Effector memory CD4-positive, alpha-beta T cell (primary cell): ENCODE measurements at regions not wholly inside any gene's neighbourhood (a gene's known extent, or its start where the extent isn't known, plus 50 kb on each side); places are given as distances from the start of the nearest gene placed in this dataset.

Experiments used
- DNase-seq, 3 donors: peaks; one replicate each; pipeline ENCODE4 v3.0.0-alpha.2; 2020
- H3K27ac ChIP-seq: 2 replicates; pipeline ENCODE4 v1.7.0; 2013; ENCODE audit warnings: mild to moderate bottlenecking, low read length, moderate library complexity; ENCODE audit not compliant: insufficient read depth, poor library complexity, severe bottlenecking
- H3K27me3 ChIP-seq: replicated peaks from 2 replicates; pipeline ENCODE4 v1.7.0; 2013; ENCODE audit warnings: mild to moderate bottlenecking, low read length; ENCODE audit not compliant: insufficient read depth, control insufficient read depth, poor library complexity, severe bottlenecking
- H3K36me3 ChIP-seq: 2 replicates; pipeline ENCODE4 v1.7.0; 2013; ENCODE audit warnings: mild to moderate bottlenecking, low read length, moderate library complexity; ENCODE audit not compliant: control insufficient read depth, insufficient read depth
- H3K4me1 ChIP-seq: 2 replicates; pipeline ENCODE4 v1.7.0; 2013; ENCODE audit warnings: low read length, mild to moderate bottlenecking; ENCODE audit not compliant: control insufficient read depth, insufficient read depth, poor library complexity, severe bottlenecking
- H3K4me3 ChIP-seq: 2 replicates; pipeline ENCODE4 v1.7.0; 2013; ENCODE audit warnings: low read length, low read depth, mild to moderate bottlenecking; ENCODE audit not compliant: insufficient read depth, poor library complexity, severe bottlenecking
- H3K9me3 ChIP-seq: 2 replicates; pipeline ENCODE4 v1.7.0; 2013; ENCODE audit warnings: mild to moderate bottlenecking, low read length, moderate library complexity; ENCODE audit not compliant: control insufficient read depth

DNA sequence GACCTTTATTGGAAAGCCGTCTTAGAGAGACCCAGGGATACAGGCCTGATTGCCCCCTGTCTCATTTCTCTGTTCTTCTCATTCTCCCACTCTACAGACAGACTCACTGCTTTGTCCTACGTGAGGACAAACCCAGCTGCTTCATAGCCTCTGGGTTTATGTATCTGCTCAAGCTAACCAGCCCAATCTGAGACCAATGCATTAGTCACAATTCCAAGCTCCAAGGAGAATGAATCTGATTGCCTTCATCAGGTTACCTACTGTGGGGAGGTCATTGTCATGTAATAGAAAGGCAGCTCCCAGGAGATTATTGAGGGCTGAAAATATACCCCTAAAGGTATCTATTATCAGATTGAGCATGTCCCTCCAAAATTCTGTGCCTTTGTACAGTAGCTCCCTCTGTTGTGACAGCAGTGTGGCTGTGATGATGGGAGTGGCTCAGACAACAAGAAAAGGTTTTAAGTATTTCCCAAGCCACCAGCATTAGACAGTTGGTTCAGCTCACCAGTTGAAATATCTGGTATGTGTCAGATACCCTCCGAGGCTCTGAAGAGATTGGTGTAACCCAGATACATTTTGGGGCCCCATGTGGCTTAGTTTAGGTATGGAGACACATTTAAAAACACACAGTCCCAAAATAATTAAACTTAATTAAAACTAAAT lies 123.1 kb upstream of the EEPD1 start:
- no peak overlapping the region for H3K27ac ChIP-seq
- no peaks in the 10 kb centered on the region for H3K36me3 ChIP-seq
- DNase-seq = no peak
- no peaks in the 10 kb centered on the region for H3K4me1 ChIP-seq
- no peaks in the 10 kb centered on the region for H3K27me3 ChIP-seq
- H3K9me3 ChIP-seq = no peaks in the 10 kb centered on the region
- H3K4me3 ChIP-seq = no peak overlapping the region

DNA sequence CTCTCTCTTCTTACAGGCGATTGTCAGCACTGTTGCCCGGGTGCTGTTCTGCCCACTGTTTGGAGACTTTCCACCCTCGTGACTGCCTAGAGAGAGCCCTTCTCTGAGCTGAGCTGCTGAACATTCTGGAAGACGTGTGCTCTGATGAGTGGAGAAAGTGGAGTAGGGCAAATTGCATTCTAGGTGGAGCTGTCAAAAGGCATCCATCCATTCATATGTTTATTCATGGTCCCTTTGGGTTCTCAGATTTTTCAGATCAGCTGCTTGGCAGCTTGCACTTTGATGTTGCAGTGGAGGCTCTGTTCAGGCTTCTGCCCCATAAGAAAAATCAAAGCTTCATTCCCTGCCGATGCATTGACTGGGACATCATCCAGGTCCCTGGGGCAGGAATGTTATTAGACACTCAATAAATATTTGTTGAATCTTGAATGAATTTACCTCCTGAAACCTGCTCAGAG lies 120.7 kb upstream of the EEPD1 start:
- peaks cover 8% of the 10 kb centered on the region for H3K4me1 ChIP-seq
- H3K9me3 ChIP-seq = no peaks in the 10 kb centered on the region
- no peaks in the 10 kb centered on the region for H3K27me3 ChIP-seq
- no peak overlapping the region for H3K27ac ChIP-seq
- no peaks in the 10 kb centered on the region for H3K36me3 ChIP-seq
- H3K4me3 ChIP-seq = no peak overlapping the region
- DNase-seq = no peak

DNA sequence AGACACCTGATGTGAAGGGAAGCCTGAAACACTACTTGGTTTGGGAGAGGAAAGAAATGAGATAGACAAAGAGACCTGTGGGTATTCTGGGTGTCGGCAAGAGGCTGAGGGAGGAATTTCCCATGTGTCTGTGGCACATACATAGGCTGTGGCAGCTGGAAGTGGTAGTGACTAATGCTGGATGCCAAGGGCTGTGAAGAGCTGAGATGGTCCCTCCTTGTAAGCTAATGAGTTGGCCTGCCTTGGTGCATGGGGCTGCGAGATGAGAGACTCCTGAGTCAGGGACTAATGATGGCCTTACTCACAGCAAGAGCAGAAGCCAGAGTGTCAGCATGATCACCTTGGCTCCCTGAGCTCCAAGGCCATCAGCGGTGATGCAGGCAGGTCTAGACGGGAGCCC lies 119.0 kb upstream of the EEPD1 start:
- Histone ChIP-seq H3K27me3 (no peaks in the 10 kb centered on the region), H3K27ac (no peak overlapping the region), H3K4me1 (peaks cover 9% of the 10 kb centered on the region), H3K4me3 (no peak overlapping the region), H3K36me3 (no peaks in the 10 kb centered on the region), H3K9me3 (no peaks in the 10 kb centered on the region)
- no peak for DNase-seq

DNA sequence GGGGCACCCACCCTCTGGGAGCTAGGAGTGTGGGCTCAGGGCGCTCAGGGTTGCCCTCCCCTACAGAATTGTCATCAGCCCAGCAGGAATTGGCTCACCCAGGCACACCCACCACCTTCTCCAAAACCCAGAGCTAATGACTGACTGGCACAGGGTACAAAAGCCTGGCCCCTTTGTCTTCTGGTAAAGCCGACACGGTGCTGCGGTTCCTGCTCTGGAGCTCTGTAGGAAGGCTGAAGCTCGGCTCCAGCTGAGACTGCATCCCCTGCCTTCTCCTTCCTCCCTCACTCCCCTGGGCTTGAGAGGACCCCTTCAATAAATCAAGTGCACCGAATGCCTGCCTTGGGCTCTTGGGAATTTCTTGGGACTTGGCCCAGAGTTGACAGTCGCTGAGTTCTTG lies 117.9 kb upstream of the EEPD1 start:
- Histone ChIP-seq H3K9me3 (no peaks in the 10 kb centered on the region), H3K4me3 (no peak overlapping the region), H3K27me3 (no peaks in the 10 kb centered on the region), H3K27ac (no peak overlapping the region), H3K36me3 (no peaks in the 10 kb centered on the region), H3K4me1 (peaks cover 9% of the 10 kb centered on the region)
- no peak for DNase-seq

DNA sequence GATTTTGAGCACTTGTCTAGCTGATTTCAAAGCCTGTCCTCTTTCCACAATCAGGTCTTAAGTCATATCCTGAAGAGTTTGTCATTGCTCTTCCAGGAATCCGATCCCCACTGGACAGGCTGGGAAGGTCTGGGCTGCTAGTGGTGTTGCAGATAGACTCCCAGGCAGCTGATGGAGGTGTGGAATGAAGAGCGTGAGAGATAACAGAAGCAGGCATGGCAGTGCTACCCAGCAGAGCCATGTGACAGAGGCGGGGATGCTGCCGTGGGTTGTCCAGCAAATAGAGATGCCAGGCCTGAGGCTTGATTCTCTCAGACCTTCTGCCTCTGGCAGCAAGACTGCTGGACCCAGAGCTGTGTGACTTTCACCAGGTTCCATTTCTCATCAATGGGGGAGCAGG lies 116.5 kb upstream of the EEPD1 start:
- H3K27me3 ChIP-seq = no peaks in the 10 kb centered on the region
- H3K36me3 ChIP-seq = no peaks in the 10 kb centered on the region
- no peak overlapping the region for H3K4me3 ChIP-seq
- no peak overlapping the region for H3K27ac ChIP-seq
- no peaks in the 10 kb centered on the region for H3K9me3 ChIP-seq
- H3K4me1 ChIP-seq = peaks cover 9% of the 10 kb centered on the region
- DNase-seq = no peak

GRCh38 chr7:36037121-36037662 lies 115.9 kb upstream of the EEPD1 start:
- Histone ChIP-seq H3K4me1 (peaks cover 9% of the 10 kb centered on the region), H3K36me3 (no peaks in the 10 kb centered on the region), H3K27me3 (no peaks in the 10 kb centered on the region), H3K27ac (no peak overlapping the region), H3K9me3 (no peaks in the 10 kb centered on the region), H3K4me3 (no peak overlapping the region)
- no peak for DNase-seq

- no peak overlapping the region for H3K4me3 ChIP-seq
- no peaks in the 10 kb centered on the region for H3K36me3 ChIP-seq
- DNase-seq = no peak
- no peaks in the 10 kb centered on the region for H3K27me3 ChIP-seq
- no peaks in the 10 kb centered on the region for H3K9me3 ChIP-seq
- peaks cover 9% of the 10 kb centered on the region for H3K4me1 ChIP-seq
- no peak overlapping the region for H3K27ac ChIP-seq
These were observed 114.9 kb upstream of the EEPD1 start for GRCh38 chr7:36038063-36038721.

GRCh38 chr7:36039243-36039642 lies 113.8 kb upstream of the EEPD1 start:
- no peak for DNase-seq

GRCh38 chr7:36039671-36040070 lies 113.4 kb upstream of the EEPD1 start:
- Histone ChIP-seq H3K36me3 (no peaks in the 10 kb centered on the region), H3K4me1 (peaks cover 9% of the 10 kb centered on the region), H3K4me3 (no peak overlapping the region), H3K27ac (no peak overlapping the region), H3K9me3 (no peaks in the 10 kb centered on the region), H3K27me3 (no peaks in the 10 kb centered on the region)
- DNase-seq = no peak

More at GRCh38 chr7:36039243-36039642, 113.8 kb upstream of the EEPD1 start:
- peaks cover 9% of the 10 kb centered on the region for H3K4me1 ChIP-seq
- no peaks in the 10 kb centered on the region for H3K9me3 ChIP-seq
- H3K27ac ChIP-seq = no peak overlapping the region
- H3K27me3 ChIP-seq = no peaks in the 10 kb centered on the region
- H3K4me3 ChIP-seq = no peak overlapping the region
- no peaks in the 10 kb centered on the region for H3K36me3 ChIP-seq

GRCh38 chr7:36040679-36041078 lies 112.4 kb upstream of the EEPD1 start:
- Histone ChIP-seq H3K27me3 (no peaks in the 10 kb centered on the region), H3K36me3 (no peaks in the 10 kb centered on the region), H3K4me1 (peaks cover 9% of the 10 kb centered on the region), H3K4me3 (no peak overlapping the region), H3K27ac (no peak overlapping the region), H3K9me3 (no peaks in the 10 kb centered on the region)
- DNase-seq = no peak
